GM21367 (cell line): ENCODE measurements at regions not wholly inside any gene's neighbourhood (a gene's known extent, or its start where the extent isn't known, plus 50 kb on each side); places are given as distances from the start of the nearest gene placed in this dataset.

Experiments
- ATAC-seq: cut with Tn5 transposase; IDR thresholded peaks from one replicate; pipeline ENCODE4 v1.9.1; 2021; ENCODE audit not compliant: unreplicated experiment

DNA sequence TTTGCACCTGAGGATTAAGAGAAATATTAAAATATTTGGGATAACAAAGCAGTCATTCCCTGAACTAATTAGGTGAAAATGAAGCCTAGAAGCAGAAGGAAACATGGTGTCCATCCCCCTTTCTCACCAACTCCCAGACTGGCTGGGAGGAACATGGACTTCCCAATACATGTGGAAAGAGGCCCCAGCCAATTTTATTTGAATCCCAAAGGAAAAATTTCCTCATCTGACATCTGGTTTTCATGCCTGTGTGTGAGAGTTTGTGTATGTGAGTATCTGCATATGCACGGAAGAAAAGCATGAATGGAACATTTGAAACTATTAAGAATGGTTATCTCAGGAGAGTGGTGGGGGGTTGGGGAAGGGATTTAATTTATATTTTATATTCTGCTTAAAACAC is 84.3 kb downstream of the COPS8 start:
- no peak for ATAC-seq

- ATAC-seq, result no peak
These were observed 85.7 kb downstream of the COPS8 start for GRCh38 chr2:237171396-237171795.

DNA sequence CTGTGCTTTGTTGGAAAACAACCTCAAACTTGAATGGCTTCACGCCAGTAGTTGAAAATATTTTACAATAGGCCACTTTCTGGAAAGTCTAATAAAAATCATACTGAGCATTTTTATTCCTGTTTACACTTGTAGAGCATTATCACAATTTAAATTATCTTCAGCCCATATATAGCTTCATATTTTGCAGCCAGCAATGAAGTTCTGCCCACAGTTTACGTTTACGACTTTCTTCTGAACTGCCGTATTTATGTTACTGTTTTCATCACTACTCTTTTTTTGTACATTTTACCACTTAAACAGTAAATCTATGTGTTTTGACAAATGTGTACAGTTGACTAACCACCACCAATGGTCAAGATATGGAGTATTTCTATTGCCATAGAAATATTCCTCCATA is 86.2 kb downstream of the COPS8 start:
- no peak for ATAC-seq

GRCh38 chr2:237177052-237177451 is 91.4 kb downstream of the COPS8 start:
- no peak for ATAC-seq

- ATAC-seq, result no peak
These were observed 92.3 kb downstream of the COPS8 start for GRCh38 chr2:237177986-237178385.

DNA sequence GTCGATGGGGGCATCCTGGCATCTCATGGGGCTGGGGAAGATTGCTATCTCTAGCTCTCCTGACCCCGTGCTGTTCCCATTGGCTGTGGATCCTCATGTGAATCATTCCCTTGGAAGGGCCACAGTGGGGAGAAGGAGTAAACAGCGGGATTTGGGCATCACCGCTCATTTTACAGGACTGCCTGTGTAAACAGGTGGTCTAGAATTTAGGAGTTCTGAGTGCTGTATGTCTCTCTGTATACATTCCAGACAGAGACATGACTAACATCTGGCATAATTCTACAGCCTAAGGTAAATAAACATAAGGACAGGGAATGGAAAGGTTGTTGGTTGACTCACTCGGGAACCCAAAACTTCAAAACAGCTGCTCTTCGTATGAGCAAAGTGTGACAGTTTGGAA is 92.7 kb downstream of the COPS8 start:
- no peak for ATAC-seq

GRCh38 chr2:237179161-237179560 is 93.5 kb downstream of the COPS8 start:
- no peak for ATAC-seq

- ATAC-seq, result no peak
These were observed 94.5 kb downstream of the COPS8 start for GRCh38 chr2:237180187-237180586.

GRCh38 chr2:237180987-237181386 is 95.3 kb downstream of the COPS8 start:
- ATAC-seq, result no peak

DNA sequence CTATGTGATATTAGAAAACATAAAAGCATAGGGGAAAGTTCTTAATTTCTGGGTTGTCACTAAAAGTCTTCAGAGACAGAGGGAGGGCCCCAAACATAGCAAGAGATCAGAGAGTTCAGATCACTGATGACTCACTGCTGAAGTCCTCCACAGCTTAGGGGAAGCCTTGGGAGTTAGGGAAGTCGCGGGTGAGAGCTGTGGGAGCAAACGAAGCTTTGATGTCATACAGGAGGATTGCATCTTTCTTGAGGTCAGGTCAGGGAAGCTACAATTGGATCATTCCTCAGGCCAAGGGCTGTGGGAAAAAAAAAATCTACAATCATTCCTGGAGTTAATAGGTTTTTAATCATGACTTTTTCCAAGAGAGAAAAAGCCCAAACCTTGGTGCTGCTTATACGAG is 96.2 kb downstream of the COPS8 start:
- ATAC-seq, result no peak

DNA sequence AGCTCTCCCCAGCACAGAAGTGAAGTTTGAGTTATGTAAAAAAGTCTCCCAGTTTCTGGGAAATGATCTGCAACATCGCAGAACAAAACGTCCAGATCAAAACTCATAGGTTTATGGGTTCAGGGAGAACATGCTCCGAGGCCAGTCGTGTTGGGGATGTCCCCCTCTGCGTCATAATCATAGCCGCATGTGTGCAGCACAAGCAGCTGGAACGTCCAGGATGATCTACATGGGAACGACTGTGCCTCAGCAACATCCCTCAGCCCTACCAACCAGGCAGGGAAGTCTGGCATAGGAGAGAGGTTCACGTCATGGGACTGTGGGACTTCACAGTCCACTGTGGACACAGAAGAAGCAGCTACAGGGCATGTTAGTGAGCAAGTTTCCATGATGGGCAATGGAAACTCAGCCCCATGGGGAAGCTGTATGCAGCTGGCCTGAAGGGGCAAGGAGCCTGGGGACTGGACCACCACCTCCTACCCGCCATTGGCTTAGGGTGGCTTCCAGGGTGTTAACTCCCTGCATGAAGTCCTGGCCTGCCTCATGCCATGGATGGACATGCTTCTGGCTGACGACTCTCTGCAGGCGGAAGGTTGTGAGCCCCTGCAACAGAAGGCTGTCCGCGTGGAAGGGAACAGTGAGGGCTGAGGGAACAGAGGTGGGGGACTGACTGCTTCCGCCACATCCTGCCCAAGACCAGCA is 96.9 kb downstream of the COPS8 start:
- ATAC-seq, result no peak

GRCh38 chr2:237184192-237184918 is 98.7 kb downstream of the COPS8 start:
- no peak for ATAC-seq

GRCh38 chr2:237184919-237185552 is 99.3 kb downstream of the COPS8 start:
- ATAC-seq, result no peak

- ATAC-seq, result no peak
These were observed 99.8 kb downstream of the COPS8 start for GRCh38 chr2:237185553-237185925.

GRCh38 chr2:237189799-237190198 is 104.1 kb downstream of the COPS8 start:
- ATAC-seq, result no peak

- no peak for ATAC-seq
These were observed 105.5 kb downstream of the COPS8 start for GRCh38 chr2:237190966-237191713.

GRCh38 chr2:237191714-237192081 is 106.0 kb downstream of the COPS8 start:
- no peak for ATAC-seq

GRCh38 chr2:237192881-237193280 is 107.2 kb downstream of the COPS8 start:
- no peak for ATAC-seq

DNA sequence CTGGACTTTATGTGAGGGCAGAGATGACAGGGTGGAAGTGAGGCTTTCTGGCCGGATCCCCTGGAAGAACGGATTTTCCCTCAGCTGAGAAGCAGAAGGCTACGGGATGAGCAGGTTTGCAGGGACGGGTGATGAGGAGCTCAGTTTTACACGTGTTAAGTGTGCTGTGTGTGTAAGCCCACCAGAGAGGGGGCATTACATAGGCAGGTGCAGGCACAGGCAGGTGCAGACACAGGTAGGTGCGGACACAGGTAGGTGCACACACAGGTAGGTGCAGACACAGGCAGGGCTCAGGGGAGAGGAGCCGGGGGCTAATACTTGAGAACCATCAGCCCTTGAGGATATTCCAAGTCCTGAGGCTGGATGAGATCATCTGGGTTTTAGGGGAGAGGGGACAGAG is 107.7 kb downstream of the COPS8 start:
- no peak for ATAC-seq

GRCh38 chr2:237194081-237194480 is 108.4 kb downstream of the COPS8 start:
- no peak for ATAC-seq

DNA sequence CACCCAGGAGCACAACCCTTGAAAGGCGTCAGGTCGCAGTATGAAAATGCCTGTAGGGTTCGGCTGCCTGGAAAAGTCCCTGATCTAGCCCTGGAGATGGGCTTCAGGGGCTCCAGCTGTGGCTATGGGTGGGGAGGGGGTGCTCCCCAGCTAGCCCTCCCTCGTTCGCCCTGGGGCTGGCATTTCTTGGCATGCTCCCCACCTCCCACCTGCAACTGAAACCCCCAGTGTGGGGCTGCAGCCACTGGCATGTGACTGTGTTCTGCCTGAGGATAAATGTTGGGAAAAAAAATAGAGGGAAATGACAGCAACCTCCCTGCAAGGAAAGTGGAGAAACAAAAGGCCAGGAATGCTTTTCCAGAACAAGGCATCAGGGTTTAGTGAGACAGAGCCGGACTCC is 109.2 kb downstream of the COPS8 start:
- no peak for ATAC-seq
